Smooth muscle cell (in vitro differentiated cells): ENCODE measurements at regions not wholly inside any gene's neighbourhood (a gene's known extent, or its start where the extent isn't known, plus 50 kb on each side); places are given as distances from the start of the nearest gene placed in this dataset.
"Not testable (repeated sequence)": the region's sequence is repeated elsewhere in the genome, so short reads cannot be mapped to it uniquely, and the experiment has no call there.

Experiments
- DNase-seq: peaks from one replicate; lab custom pipeline; 2025; ENCODE audit not compliant: unreplicated experiment; lab: John Stamatoyannopoulos, UW
- H2AFZ ChIP-seq: fragments of 200-600 bp; sonication (generic); 2 replicates; pipeline ENCODE4 v1.6.0; 2016; ENCODE audit warnings: antibody characterized with exemption, low read depth, mild to moderate bottlenecking
- H3F3A ChIP-seq: fragments of 200-600 bp; sonication (generic); 2 replicates; pipeline ENCODE4 v1.6.0; 2017; ENCODE audit warnings: antibody characterized with exemption, low read depth
- H3K27ac ChIP-seq: fragments of 200-600 bp; sonication (generic); 2 replicates; pipeline ENCODE4 v1.5.1; 2016; ENCODE audit warnings: low read depth, mild to moderate bottlenecking
- H3K27me3 ChIP-seq: fragments of 200-600 bp; sonication (generic); 2 replicates; pipeline ENCODE4 v1.6.1; 2016; ENCODE audit warnings: low read depth, mild to moderate bottlenecking
- H3K36me3 ChIP-seq: fragments of 200-600 bp; sonication (generic); 2 replicates; pipeline ENCODE4 v1.5.1; 2016; ENCODE audit warnings: low read depth
- H3K4me1 ChIP-seq: fragments of 200-600 bp; sonication (generic); 2 replicates; pipeline ENCODE4 v1.5.1; 2016; ENCODE audit warnings: low read depth
- H3K4me2 ChIP-seq: fragments of 200-600 bp; sonication (generic); 2 replicates; pipeline ENCODE4 v1.6.0; 2016; ENCODE audit warnings: mild to moderate bottlenecking
- H3K4me3 ChIP-seq: fragments of 200-600 bp; sonication (generic); 2 replicates; pipeline ENCODE4 v1.5.1; 2016; ENCODE audit warnings: mild to moderate bottlenecking
- H3K79me2 ChIP-seq: fragments of 200-600 bp; sonication (generic); 2 replicates; pipeline ENCODE4 v1.6.0; 2016; ENCODE audit warnings: low read depth, mild to moderate bottlenecking
- H3K9ac ChIP-seq: fragments of 200-600 bp; sonication (generic); 2 replicates; pipeline ENCODE4 v1.6.0; 2016; ENCODE audit warnings: low read depth
- H3K9me3 ChIP-seq: fragments of 200-600 bp; sonication (generic); replicated peaks from 2 replicates; pipeline ENCODE4 v1.5.1; 2016; ENCODE audit warnings: low read depth
- H4K20me1 ChIP-seq: fragments of 200-600 bp; sonication (generic); 2 replicates; pipeline ENCODE4 v1.6.0; 2016; ENCODE audit warnings: low read depth
- CTCF ChIP-seq: fragments of 200-600 bp; sonication (generic); IDR thresholded peaks from 2 replicates; pipeline ENCODE4 v1.5.1; 2017; ENCODE audit warnings: borderline replicate concordance, mild to moderate bottlenecking, antibody characterized with exemption; ENCODE audit not compliant: insufficient read depth, poor library complexity, severe bottlenecking
- WGBS: methylation state at CpG from one replicate; pipeline ENCODE4 v1.1.7; 2016; ENCODE audit warnings: low lambda C conversion rate; 5-methylcytosine and 5-hydroxymethylcytosine counted together

GRCh38 chr5:63768221-63768620, 194.0 kb downstream of the HTR1A start:
- no peaks in the 10 kb centered on the region for H3K36me3 ChIP-seq
- H3F3A ChIP-seq = no peaks in the 10 kb centered on the region
- no peak overlapping the region for H3K9ac ChIP-seq
- WGBS = 73% methylated on average over 4 of the region's 4 CpGs
- H3K27me3 ChIP-seq = no peaks in the 10 kb centered on the region
- H3K4me3 ChIP-seq = no peak overlapping the region
- no peak overlapping the region for H2AFZ ChIP-seq
- no peak for DNase-seq
- no peak for TF ChIP-seq CTCF
- H3K27ac ChIP-seq = no peak overlapping the region
- no peak overlapping the region for H3K4me2 ChIP-seq
- no peaks in the 10 kb centered on the region for H3K9me3 ChIP-seq
- H4K20me1 ChIP-seq = no peaks in the 10 kb centered on the region
- no peaks in the 10 kb centered on the region for H3K79me2 ChIP-seq
- H3K4me1 ChIP-seq = no peaks in the 10 kb centered on the region

DNA sequence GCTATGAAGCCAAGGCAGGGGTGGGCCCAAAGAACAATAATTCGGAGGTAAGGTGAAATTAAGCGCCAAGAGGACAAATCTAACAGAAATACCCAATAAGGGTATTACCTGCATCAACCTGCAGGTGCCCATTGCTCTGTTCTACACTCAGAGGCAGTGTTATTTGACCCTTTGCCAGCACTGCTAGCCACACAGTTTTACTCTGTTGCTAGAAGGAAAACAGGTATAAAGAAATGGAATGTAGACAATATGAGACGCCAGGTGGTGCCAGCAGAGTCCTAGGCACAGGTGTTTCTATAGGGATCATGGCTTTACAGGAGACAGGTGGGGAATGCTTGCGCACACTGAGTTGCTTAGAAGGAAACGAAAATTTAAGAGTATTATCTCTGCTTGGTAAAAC, 201.3 kb downstream of the HTR1A start:
- Histone ChIP-seq H3F3A (no peaks in the 10 kb centered on the region), H3K4me3 (no peak overlapping the region), H3K36me3 (no peaks in the 10 kb centered on the region), H3K9ac (no peak overlapping the region), H3K27ac (no peak overlapping the region), H2AFZ (no peak overlapping the region), H3K79me2 (no peaks in the 10 kb centered on the region), H3K4me1 (no peaks in the 10 kb centered on the region), H3K9me3 (no peaks in the 10 kb centered on the region), H3K4me2 (no peak overlapping the region), H4K20me1 (no peaks in the 10 kb centered on the region), H3K27me3 (no peaks in the 10 kb centered on the region)
- WGBS = 76% methylated on average over 5 of the region's 5 CpGs
- no peak for TF ChIP-seq CTCF
- DNase-seq = no peak

DNA sequence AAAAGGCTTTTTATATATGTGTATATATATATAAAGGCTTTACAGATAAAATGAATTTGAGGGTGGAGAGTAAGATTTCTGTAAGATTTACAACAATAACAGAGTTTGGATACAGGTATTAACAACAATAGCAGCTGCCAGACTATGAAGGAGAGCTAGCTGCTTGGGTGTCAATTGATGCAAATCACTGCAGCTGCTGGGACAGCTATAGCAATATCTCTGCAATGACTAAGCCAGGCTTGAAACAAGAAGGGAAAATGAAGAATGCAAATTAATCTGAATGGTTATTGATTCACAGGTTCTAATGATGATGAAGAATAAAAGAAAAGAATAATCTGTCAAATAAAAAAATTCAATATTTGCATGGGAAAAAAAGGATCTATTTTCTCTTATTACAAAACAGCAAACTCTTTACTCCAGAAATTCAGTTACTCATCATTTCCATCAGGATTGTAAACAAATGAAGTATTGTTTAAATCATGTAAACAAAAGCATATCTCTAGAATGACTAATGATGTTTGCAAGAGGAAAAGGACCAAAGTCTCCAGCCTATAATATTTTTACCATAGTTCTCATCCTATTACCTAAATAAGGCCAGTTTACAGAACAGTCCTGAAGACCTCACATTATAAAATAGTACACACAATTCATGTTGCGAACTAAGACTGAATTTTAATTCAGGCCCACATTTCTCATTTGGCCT, 219.0 kb downstream of the HTR1A start:
- Histone ChIP-seq H4K20me1 (no peaks in the 10 kb centered on the region), H3K36me3 (no peaks in the 10 kb centered on the region), H3K27me3 (no peaks in the 10 kb centered on the region), H3K27ac (no peak overlapping the region), H3K9ac (no peak overlapping the region), H3K4me1 (no peaks in the 10 kb centered on the region), H3K4me2 (no peak overlapping the region), H3K4me3 (no peak overlapping the region), H3F3A (no peaks in the 10 kb centered on the region), H3K79me2 (no peaks in the 10 kb centered on the region), H3K9me3 (no peaks in the 10 kb centered on the region), H2AFZ (no peak overlapping the region)
- no peak for TF ChIP-seq CTCF
- no peak for DNase-seq
- 95% methylated on average over 1 of the region's 1 CpG for WGBS

- H3F3A ChIP-seq, H3K79me2 ChIP-seq, H3K4me2 ChIP-seq, H3K4me3 ChIP-seq, H3K27me3 ChIP-seq, H3K36me3 ChIP-seq, H3K9ac ChIP-seq, DNase-seq, H3K9me3 ChIP-seq, H4K20me1 ChIP-seq, H3K27ac ChIP-seq, H2AFZ ChIP-seq, H3K4me1 ChIP-seq: not testable (repeated sequence)
- WGBS = 83% methylated on average over 5 of the region's 5 CpGs
Observed at GRCh38 chr5:63732880-63733279, 229.4 kb downstream of the HTR1A start.
